ENCODE measurements at regions not wholly inside any gene's neighbourhood (a gene's known extent, or its start where the extent isn't known, plus 50 kb on each side); places are given as distances from the start of the nearest gene placed in this dataset.

- Histone ChIP-seq H3K4me3 (ENCODE audit: low read depth, low read length) (no peak overlapping the region), H3K36me3 (replicated peaks) (no peaks in the 10 kb centered on the region), H3K27ac (no peak overlapping the region), H3K27me3 (replicated peaks) (no peaks in the 10 kb centered on the region)
- TF ChIP-seq, protein P1, sequence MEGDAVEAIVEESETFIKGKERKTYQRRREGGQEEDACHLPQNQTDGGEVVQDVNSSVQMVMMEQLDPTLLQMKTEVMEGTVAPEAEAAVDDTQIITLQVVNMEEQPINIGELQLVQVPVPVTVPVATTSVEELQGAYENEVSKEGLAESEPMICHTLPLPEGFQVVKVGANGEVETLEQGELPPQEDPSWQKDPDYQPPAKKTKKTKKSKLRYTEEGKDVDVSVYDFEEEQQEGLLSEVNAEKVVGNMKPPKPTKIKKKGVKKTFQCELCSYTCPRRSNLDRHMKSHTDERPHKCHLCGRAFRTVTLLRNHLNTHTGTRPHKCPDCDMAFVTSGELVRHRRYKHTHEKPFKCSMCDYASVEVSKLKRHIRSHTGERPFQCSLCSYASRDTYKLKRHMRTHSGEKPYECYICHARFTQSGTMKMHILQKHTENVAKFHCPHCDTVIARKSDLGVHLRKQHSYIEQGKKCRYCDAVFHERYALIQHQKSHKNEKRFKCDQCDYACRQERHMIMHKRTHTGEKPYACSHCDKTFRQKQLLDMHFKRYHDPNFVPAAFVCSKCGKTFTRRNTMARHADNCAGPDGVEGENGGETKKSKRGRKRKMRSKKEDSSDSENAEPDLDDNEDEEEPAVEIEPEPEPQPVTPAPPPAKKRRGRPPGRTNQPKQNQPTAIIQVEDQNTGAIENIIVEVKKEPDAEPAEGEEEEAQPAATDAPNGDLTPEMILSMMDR (IDR thresholded peaks at IDR 0.05; ENCODE audit: low read depth, low read length, missing control alignments) = no peak
- in situ Hi-C loops (cut with HindIII; ENCODE audit: low pct_ligation_motif_present, low sequenced_read_pairs) = no loop called here
- DNase-seq = no peak
These were observed 184.5 kb downstream of the CCT6B start for GRCh38 chr17:34776456-34777443.

DNA sequence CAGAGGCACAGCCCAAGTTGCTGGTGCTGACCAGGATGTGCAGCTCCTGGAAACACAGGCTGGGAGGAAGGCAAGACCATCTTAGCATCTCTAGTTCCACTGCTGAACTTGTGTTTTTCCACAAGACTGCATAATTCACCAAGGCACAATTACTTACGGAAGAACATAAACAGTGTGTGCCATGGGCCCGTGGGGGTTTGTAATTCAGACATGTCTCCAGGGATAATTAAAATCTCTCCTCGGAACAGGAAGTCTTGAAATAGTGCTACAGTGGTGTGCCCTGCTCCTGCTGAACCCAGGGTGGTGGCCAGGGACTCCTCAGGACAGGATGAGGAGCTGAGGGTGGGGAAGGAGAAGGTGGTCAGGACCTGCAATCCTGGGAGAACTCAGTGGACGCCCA lies 188.2 kb downstream of the CCT6B start:
- in situ Hi-C loops (cut with HindIII; ENCODE audit: low pct_ligation_motif_present, low sequenced_read_pairs) = no loop called here
- Histone ChIP-seq H3K36me3 (replicated peaks) (no peaks in the 10 kb centered on the region), H3K27me3 (replicated peaks) (no peaks in the 10 kb centered on the region), H3K4me3 (ENCODE audit: low read depth, low read length) (no peak overlapping the region), H3K27ac (no peak overlapping the region)
- TF ChIP-seq, protein P1 (IDR thresholded peaks at IDR 0.05; ENCODE audit: low read depth, low read length, missing control alignments) = no peak
- DNase-seq = no peak

DNA sequence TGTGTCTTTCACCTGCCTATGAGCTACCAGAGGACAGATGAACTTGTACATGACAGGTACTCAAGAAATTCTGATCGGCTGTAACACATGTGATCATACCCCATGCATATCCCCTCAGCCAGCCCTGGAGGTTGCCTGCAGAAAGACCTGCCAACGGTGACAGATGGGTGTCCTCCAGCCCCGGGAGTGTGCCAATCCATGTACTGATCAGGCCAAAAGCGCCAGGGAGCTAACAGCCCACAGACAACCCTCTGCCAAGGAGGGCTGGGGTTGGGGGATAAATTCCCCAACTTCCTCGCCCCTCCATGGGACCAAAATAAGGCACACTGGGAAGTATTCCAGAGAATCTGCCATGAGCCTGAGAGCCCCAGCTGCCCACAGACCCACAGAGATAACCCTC lies 189.4 kb downstream of the CCT6B start:
- TF ChIP-seq, protein P1 (IDR thresholded peaks at IDR 0.05; ENCODE audit: low read depth, low read length, missing control alignments) = no peak
- Histone ChIP-seq H3K27me3 (replicated peaks) (no peaks in the 10 kb centered on the region), H3K36me3 (replicated peaks) (no peaks in the 10 kb centered on the region), H3K27ac (no peak overlapping the region), H3K4me3 (ENCODE audit: low read depth, low read length) (no peak overlapping the region)
- in situ Hi-C loops (cut with HindIII; ENCODE audit: low pct_ligation_motif_present, low sequenced_read_pairs) = no loop called here
- DNase-seq = no peak

DNA sequence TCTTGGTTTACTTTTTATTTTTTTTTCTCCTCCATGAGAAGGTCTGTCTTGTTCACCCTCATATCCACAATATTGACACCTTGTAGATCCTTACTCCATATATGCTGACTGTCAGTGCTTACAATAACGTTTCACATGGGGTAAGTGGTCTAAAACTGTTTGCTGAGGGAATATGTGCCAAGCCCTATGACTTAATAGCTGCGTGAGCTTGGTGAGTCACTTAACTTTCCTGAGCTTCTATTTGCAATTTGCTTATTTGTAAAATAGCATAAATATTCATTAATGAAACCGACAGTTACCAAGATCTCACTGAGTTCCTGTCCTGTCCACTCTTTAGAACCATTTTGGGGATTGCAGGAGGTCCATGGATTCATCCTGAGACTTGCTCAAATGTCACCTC lies 190.7 kb downstream of the CCT6B start:
- Histone ChIP-seq H3K27ac (no peak overlapping the region), H3K27me3 (replicated peaks) (no peaks in the 10 kb centered on the region), H3K4me3 (ENCODE audit: low read depth, low read length) (no peak overlapping the region), H3K36me3 (replicated peaks) (no peaks in the 10 kb centered on the region)
- DNase-seq = no peak
- TF ChIP-seq, protein P1 (IDR thresholded peaks at IDR 0.05; ENCODE audit: low read depth, low read length, missing control alignments) = no peak
- in situ Hi-C loops (cut with HindIII; ENCODE audit: low pct_ligation_motif_present, low sequenced_read_pairs) = no loop called here

DNA sequence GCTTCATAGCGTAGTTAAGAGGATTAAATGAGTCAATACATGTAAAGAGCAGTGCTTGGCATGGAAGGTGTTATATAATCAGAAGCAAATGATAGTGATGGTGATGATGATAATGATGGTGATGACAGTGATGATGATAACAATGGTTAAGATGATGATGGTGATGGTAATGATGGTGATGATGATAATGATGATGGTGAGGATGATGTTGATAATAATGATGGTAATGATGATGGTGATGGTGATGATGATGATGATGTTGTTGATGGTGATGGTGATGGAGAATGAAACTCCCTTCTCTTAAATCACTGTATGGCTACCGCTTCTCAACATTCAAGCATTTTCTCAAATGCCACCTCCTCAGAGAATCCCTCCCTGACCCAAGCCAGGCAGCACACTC lies 190.5 kb downstream of the TMEM132E start:
- Histone ChIP-seq H3K27me3 (replicated peaks) (no peaks in the 10 kb centered on the region), H3K27ac (no peak overlapping the region), H3K36me3 (replicated peaks) (no peaks in the 10 kb centered on the region), H3K4me3 (ENCODE audit: low read depth, low read length) (no peak overlapping the region)
- no peak for DNase-seq
- TF ChIP-seq, protein P1 (IDR thresholded peaks at IDR 0.05; ENCODE audit: low read depth, low read length, missing control alignments) = no peak
- in situ Hi-C loops (cut with HindIII; ENCODE audit: low pct_ligation_motif_present, low sequenced_read_pairs) = no loop called here

Data from brain microvascular endothelial cell (primary cell).